SK-N-SH (cell line): ENCODE measurements at regions not wholly inside any gene's neighbourhood (a gene's known extent, or its start where the extent isn't known, plus 50 kb on each side); places are given as distances from the start of the nearest gene placed in this dataset.

Experiments
- CTCF ChIA-PET: fragments of 300-600, 350-600 bp; formaldehyde crosslinking; extraction: SDS; loops from one replicate; lab custom pipeline; 2021; lab: Yijun Ruan, JAX
- POLR2A ChIA-PET: fragments of 350-600 bp; sonication (Branson Sonifier 250); formaldehyde crosslinking; extraction: SDS; loops from one replicate; lab custom pipeline; 2020; ENCODE audit warnings: antibody characterized with exemption, inconsistent platforms; lab: Yijun Ruan, JAX
- DNase-seq: peaks from one replicate; pipeline ENCODE4 v3.0.0; 2012
- H2AFZ ChIP-seq: fragments of 200-600 bp; sonication (generic); 2 replicates; pipeline ENCODE4 v1.8.1; 2016; ENCODE audit warnings: antibody characterized with exemption, mild to moderate bottlenecking, low read depth
- H3F3A ChIP-seq: fragments of 200-600 bp; sonication (generic); replicated peaks from 2 replicates; pipeline ENCODE3; 2016; ENCODE audit warnings: antibody characterized with exemption, mild to moderate bottlenecking; ENCODE audit not compliant: insufficient read depth
- H3K27ac ChIP-seq, 2 experiments: fragments of 200-500 bp in 1 of 2; fragments of 200-600 bp in 1 of 2; sonication (Bioruptor generic) in 1 of 2; sonication (generic), shearing (Covaris generic) in 1 of 2; 2 replicates each; pipeline versions ENCODE4 v1.5.1 to v1.6.1; 2014 to 2016; ENCODE audit warnings: low read depth in 2 of 2, inconsistent platforms in 1 of 2, low read length in 1 of 2, mild to moderate bottlenecking in 1 of 2, mixed read lengths in 1 of 2
- H3K27me3 ChIP-seq: fragments of 200-600 bp; sonication (generic), shearing (Covaris generic); 2 replicates; pipeline ENCODE4 v1.6.1; 2016; ENCODE audit warnings: mixed run types; ENCODE audit not compliant: insufficient read depth
- H3K36me3 ChIP-seq, 2 experiments: fragments of 200-500 bp in 1 of 2; fragments of 200-600 bp in 1 of 2; sonication (Bioruptor generic) in 1 of 2; sonication (generic) in 1 of 2; replicated peaks in 1 of 2; 2 replicates each; pipeline versions ENCODE3 to v1.5.1; 2014 to 2016; ENCODE audit warnings: low read length in 1 of 2, mild to moderate bottlenecking in 1 of 2; ENCODE audit not compliant: insufficient read depth in 2 of 2, control insufficient read depth in 1 of 2
- H3K4me1 ChIP-seq, 2 experiments: fragments of 200-500 bp in 1 of 2; fragments of 200-600 bp in 1 of 2; sonication (Bioruptor generic) in 1 of 2; sonication (generic), shearing (Covaris generic) in 1 of 2; 2 replicates each; pipeline versions ENCODE4 v1.5.1 to v1.6.1; 2014 to 2016; ENCODE audit warnings: low read depth in 1 of 2, low read length in 1 of 2, mixed run types in 1 of 2; ENCODE audit not compliant: insufficient read depth in 2 of 2, control insufficient read depth in 1 of 2
- H3K4me2 ChIP-seq: fragments of 200-600 bp; sonication (generic), shearing (Covaris generic); 2 replicates; pipeline ENCODE4 v1.6.1; 2017; ENCODE audit warnings: mixed run types
- H3K4me3 ChIP-seq, 2 experiments: fragments of 200-500 bp in 1 of 2; fragments of 200-600 bp in 1 of 2; sonication (Bioruptor generic) in 1 of 2; sonication (generic), shearing (Covaris generic) in 1 of 2; 2 replicates each; pipeline versions ENCODE4 v1.5.1 to v1.8.1; 2014 to 2016; ENCODE audit warnings: low read depth in 2 of 2, inconsistent platforms in 1 of 2, low read length in 1 of 2, mild to moderate bottlenecking in 1 of 2, mixed read lengths in 1 of 2, moderate library complexity in 1 of 2
- H3K79me2 ChIP-seq: fragments of 200-600 bp; sonication (generic); 2 replicates; pipeline ENCODE4 v1.8.1; 2017; ENCODE audit warnings: mild to moderate bottlenecking; ENCODE audit not compliant: insufficient read depth
- H3K9ac ChIP-seq: fragments of 200-600 bp; sonication (generic); 2 replicates; pipeline ENCODE4 v1.6.1; 2017; ENCODE audit warnings: mixed run types
- H3K9me2 ChIP-seq: fragments of 200-600 bp; sonication (generic); 2 replicates; pipeline ENCODE4 v1.6.1; 2017; ENCODE audit warnings: mixed run types
- H3K9me3 ChIP-seq: fragments of 200-600 bp; sonication (generic); 2 replicates; pipeline ENCODE4 v1.6.1; 2017; ENCODE audit warnings: mixed run types, mild to moderate bottlenecking, moderate library complexity
- H4K20me1 ChIP-seq: fragments of 200-600 bp; sonication (generic); 2 replicates; pipeline ENCODE4 v1.6.1; 2017; ENCODE audit warnings: mild to moderate bottlenecking, mixed run types; ENCODE audit not compliant: insufficient read depth
- EP300 ChIP-seq, 2 experiments: IDR thresholded peaks; 2 replicates each; pipeline versions ENCODE4 v1.4.0 to v1.6.1; 2012; ENCODE audit warnings: borderline replicate concordance in 1 of 2, low read depth in 1 of 2, low read length in 1 of 2
- EZH2phosphoT487 ChIP-seq: fragments of 200-600 bp; sonication (generic); IDR thresholded peaks from 2 replicates; pipeline ENCODE4 v1.6.1; 2017; ENCODE audit warnings: low read depth, mixed run types, mild to moderate bottlenecking, antibody characterized with exemption, moderate library complexity, borderline replicate concordance
- FOSL2 ChIP-seq: IDR thresholded peaks from 2 replicates; pipeline ENCODE4 v1.4.0; 2012; ENCODE audit warnings: low read depth, mild to moderate bottlenecking, moderate library complexity, borderline replicate concordance
- FOXJ3 ChIP-seq: sonication (generic); formaldehyde crosslinking; IDR thresholded peaks from 2 replicates; pipeline ENCODE4 v1.5.1; 2020; ENCODE audit warnings: mild to moderate bottlenecking, missing genetic modification reagents
- FOXM1 ChIP-seq: IDR thresholded peaks from 2 replicates; pipeline ENCODE4 v1.4.0; 2012; ENCODE audit warnings: low read depth, mild to moderate bottlenecking
- GABPA ChIP-seq: IDR thresholded peaks from 2 replicates; pipeline ENCODE4 v1.4.0; 2012; ENCODE audit warnings: low read depth, mild to moderate bottlenecking
- GATA2 ChIP-seq: sonication (generic); formaldehyde crosslinking; IDR thresholded peaks from 2 replicates; pipeline ENCODE4 v1.5.0; 2020; ENCODE audit warnings: mild to moderate bottlenecking, missing genetic modification reagents
- MEF2A ChIP-seq: IDR thresholded peaks from 2 replicates; pipeline ENCODE4 v1.4.0; 2012; ENCODE audit warnings: low read depth, borderline replicate concordance
- NFIC ChIP-seq: IDR thresholded peaks from 2 replicates; pipeline ENCODE4 v1.4.0; 2012; ENCODE audit warnings: borderline replicate concordance
- NRF1 ChIP-seq: IDR thresholded peaks from 2 replicates; pipeline ENCODE4 v1.6.1; 2012; ENCODE audit warnings: low read depth, mild to moderate bottlenecking, low read length
- POLR2AphosphoS5 ChIP-seq: IDR thresholded peaks from 2 replicates; pipeline ENCODE4 v1.6.1; 2012; ENCODE audit warnings: low read depth, low read length
- RCOR1 ChIP-seq: fragments of 150-350 bp; IDR thresholded peaks from 2 replicates; pipeline ENCODE4 v1.6.1; 2017; ENCODE audit warnings: antibody characterized with exemption, low read length
- RFX5 ChIP-seq: IDR thresholded peaks from 2 replicates; pipeline ENCODE4 v1.6.1; 2012; ENCODE audit warnings: mild to moderate bottlenecking, improper control_type of control experiment, low read length
- RXRA ChIP-seq: IDR thresholded peaks from 2 replicates; pipeline ENCODE4 v1.4.0; 2012; ENCODE audit warnings: low read depth, mild to moderate bottlenecking, borderline replicate concordance
- SIN3A ChIP-seq: IDR thresholded peaks from 2 replicates; pipeline ENCODE4 v1.6.1; 2012; ENCODE audit warnings: low read depth, mild to moderate bottlenecking, low read length, moderate library complexity, borderline replicate concordance
- SMC3 ChIP-seq: IDR thresholded peaks from 2 replicates; pipeline ENCODE4 v1.6.1; 2012; ENCODE audit warnings: low read depth, low read length, improper control_type of control experiment
- TAF1 ChIP-seq: IDR thresholded peaks from 2 replicates; pipeline ENCODE4 v1.6.1; 2012; ENCODE audit warnings: low read depth, mild to moderate bottlenecking, low read length, moderate library complexity, borderline replicate concordance
- TCF12 ChIP-seq: IDR thresholded peaks from 2 replicates; pipeline ENCODE4 v1.4.0; 2012
- whole genome bisulfite sequencing: methylation state at CpG from one replicate; pipeline ENCODE4 v1.1.6; 2017; ENCODE audit warnings: low lambda C conversion rate; 5-methylcytosine and 5-hydroxymethylcytosine counted together
- TF ChIP-seq, protein P1 (sequence below): fragments of 200-600 bp; sonication (generic); IDR thresholded peaks from 2 replicates; pipeline ENCODE4 v1.6.1; 2017; ENCODE audit warnings: antibody characterized with exemption, mild to moderate bottlenecking, moderate library complexity
- TF ChIP-seq, protein P2 (sequence below): fragments of 150-350 bp; IDR thresholded peaks from 2 replicates; pipeline ENCODE4 v1.6.1; 2017; ENCODE audit warnings: antibody characterized with exemption, low read length, low read depth, borderline replicate concordance
- TF ChIP-seq, protein P3 (sequence below): IDR thresholded peaks from 2 replicates; pipeline ENCODE4; 2012
- TF ChIP-seq, protein P4 (sequence below): fragments of 150-350 bp; IDR thresholded peaks from 2 replicates; pipeline ENCODE4 v1.6.1; 2016; ENCODE audit warnings: mild to moderate bottlenecking, low read depth, low read length
- TF ChIP-seq, protein P5 (sequence below): IDR thresholded peaks from 2 replicates; pipeline ENCODE4 v1.4.0; 2012; ENCODE audit warnings: low read depth

DNA sequence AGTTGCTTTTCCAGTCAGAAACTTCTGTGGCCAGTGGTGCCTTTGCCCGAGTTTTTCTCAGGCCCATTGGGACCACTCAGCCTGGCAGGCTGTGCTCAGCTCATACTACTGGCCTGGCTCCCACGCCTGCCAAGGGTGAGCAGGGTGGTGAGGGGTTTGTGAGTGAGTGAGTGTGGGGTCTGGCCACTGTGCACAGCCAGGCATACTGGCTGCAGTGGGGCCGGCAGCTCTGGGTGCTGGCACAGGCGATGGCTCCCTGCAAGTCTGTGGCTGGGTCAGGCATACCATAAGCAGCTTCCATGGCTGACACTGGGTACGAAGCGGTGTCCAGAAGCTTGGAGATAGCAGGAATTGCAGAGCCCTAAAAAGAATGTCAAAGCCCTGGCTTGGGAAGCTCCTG is 161.0 kb downstream of the SLITRK6 start:
- WGBS, result 84% methylated on average over 3 of the region's 6 CpGs
- H3K27ac ChIP-seq, result no peak overlapping the region
- no peak overlapping the region for H3K9ac ChIP-seq
- no peaks in the 10 kb centered on the region for H3F3A ChIP-seq
- H3K79me2 ChIP-seq, result no peaks in the 10 kb centered on the region
- no peaks in the 10 kb centered on the region for H3K9me2 ChIP-seq
- H3K36me3 ChIP-seq, result no peaks in the 10 kb centered on the region
- H3K4me2 ChIP-seq, result no peak overlapping the region
- no peaks in the 10 kb centered on the region for H3K27me3 ChIP-seq
- no peak for DNase-seq
- H3K4me3 ChIP-seq, result no peak overlapping the region
- CTCF ChIA-PET, result no interaction called here
- TF ChIP-seq NRF1 (no peak), FOXJ3 (CRISPR knock-in tag) (no peak), FOXM1 (no peak), FOSL2 (no peak), RCOR1 (no peak), TCF12 (no peak)
- POLR2A ChIA-PET, result no interaction called here
- no peaks in the 10 kb centered on the region; the same call in 1 of the 2 replicates for H3K9me3 ChIP-seq
- no peaks in the 10 kb centered on the region for H4K20me1 ChIP-seq
- H2AFZ ChIP-seq, result no peak overlapping the region
- no peaks in the 10 kb centered on the region for H3K4me1 ChIP-seq

DNA sequence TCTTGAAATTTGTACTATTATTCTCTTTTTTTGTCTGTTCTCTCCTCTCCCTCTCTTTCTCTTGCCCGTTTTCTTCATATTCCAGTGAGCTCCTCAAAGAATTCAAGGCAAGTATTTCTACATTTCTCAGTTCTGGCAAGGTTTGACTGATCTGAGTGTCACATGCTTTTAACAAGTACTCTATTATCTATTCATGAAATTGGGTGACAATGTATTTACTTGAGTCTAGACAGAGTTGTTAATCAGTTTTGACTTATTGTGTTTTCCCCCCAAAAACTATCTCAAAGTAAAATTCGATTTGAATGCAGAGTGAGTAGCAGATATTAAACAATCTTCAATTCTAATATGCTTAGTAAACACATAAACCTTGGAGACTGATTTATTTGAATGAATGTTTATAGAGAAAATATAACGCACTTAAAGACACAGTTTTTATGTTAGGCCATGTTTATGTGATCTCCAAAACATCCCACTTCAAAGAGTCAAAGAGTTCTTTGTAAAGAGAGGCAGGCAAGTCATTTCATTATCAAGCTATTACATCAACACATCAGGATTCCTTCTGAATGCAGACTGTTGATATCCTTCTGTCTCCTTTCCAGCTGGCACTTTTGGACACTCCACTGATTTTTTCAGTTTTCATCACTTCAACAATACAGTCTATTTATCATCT is 166.6 kb downstream of the SLITRK6 start:
- Histone ChIP-seq H3K36me3 (no peaks in the 10 kb centered on the region), H3K27ac (no peak overlapping the region), H4K20me1 (no peaks in the 10 kb centered on the region), H3K4me2 (no peak overlapping the region), H3K79me2 (no peaks in the 10 kb centered on the region), H2AFZ (no peak overlapping the region), H3K9ac (no peak overlapping the region), H3F3A (no peaks in the 10 kb centered on the region), H3K27me3 (no peaks in the 10 kb centered on the region), H3K9me3 (no peaks in the 10 kb centered on the region; the same call in 1 of the 2 replicates), H3K4me3 (no peak overlapping the region), H3K4me1 (no peaks in the 10 kb centered on the region), H3K9me2 (no peaks in the 10 kb centered on the region)
- no peak for DNase-seq
- 69% methylated on average over 3 of the region's 3 CpGs for WGBS
- TF ChIP-seq SMC3, result no peak
- TF ChIP-seq GABPA, result no peak
- TF ChIP-seq TCF12, result no peak
- TF ChIP-seq SIN3A, result no peak
- no peak for TF ChIP-seq MEF2A
- TF ChIP-seq, protein P1, sequence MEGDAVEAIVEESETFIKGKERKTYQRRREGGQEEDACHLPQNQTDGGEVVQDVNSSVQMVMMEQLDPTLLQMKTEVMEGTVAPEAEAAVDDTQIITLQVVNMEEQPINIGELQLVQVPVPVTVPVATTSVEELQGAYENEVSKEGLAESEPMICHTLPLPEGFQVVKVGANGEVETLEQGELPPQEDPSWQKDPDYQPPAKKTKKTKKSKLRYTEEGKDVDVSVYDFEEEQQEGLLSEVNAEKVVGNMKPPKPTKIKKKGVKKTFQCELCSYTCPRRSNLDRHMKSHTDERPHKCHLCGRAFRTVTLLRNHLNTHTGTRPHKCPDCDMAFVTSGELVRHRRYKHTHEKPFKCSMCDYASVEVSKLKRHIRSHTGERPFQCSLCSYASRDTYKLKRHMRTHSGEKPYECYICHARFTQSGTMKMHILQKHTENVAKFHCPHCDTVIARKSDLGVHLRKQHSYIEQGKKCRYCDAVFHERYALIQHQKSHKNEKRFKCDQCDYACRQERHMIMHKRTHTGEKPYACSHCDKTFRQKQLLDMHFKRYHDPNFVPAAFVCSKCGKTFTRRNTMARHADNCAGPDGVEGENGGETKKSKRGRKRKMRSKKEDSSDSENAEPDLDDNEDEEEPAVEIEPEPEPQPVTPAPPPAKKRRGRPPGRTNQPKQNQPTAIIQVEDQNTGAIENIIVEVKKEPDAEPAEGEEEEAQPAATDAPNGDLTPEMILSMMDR, result no peak
- TF ChIP-seq GATA2 (CRISPR knock-in tag), result no peak
- TF ChIP-seq, protein P2, sequence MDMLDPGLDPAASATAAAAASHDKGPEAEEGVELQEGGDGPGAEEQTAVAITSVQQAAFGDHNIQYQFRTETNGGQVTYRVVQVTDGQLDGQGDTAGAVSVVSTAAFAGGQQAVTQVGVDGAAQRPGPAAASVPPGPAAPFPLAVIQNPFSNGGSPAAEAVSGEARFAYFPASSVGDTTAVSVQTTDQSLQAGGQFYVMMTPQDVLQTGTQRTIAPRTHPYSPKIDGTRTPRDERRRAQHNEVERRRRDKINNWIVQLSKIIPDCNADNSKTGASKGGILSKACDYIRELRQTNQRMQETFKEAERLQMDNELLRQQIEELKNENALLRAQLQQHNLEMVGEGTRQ, result no peak
- TF ChIP-seq, protein P3, sequence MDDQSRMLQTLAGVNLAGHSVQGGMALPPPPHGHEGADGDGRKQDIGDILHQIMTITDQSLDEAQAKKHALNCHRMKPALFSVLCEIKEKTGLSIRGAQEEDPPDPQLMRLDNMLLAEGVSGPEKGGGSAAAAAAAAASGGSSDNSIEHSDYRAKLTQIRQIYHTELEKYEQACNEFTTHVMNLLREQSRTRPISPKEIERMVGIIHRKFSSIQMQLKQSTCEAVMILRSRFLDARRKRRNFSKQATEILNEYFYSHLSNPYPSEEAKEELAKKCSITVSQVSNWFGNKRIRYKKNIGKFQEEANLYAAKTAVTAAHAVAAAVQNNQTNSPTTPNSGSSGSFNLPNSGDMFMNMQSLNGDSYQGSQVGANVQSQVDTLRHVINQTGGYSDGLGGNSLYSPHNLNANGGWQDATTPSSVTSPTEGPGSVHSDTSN, result no peak
- TF ChIP-seq POLR2AphosphoS5, result no peak
- TF ChIP-seq TAF1, result no peak
- TF ChIP-seq RXRA, result no peak
- TF ChIP-seq, protein P4, sequence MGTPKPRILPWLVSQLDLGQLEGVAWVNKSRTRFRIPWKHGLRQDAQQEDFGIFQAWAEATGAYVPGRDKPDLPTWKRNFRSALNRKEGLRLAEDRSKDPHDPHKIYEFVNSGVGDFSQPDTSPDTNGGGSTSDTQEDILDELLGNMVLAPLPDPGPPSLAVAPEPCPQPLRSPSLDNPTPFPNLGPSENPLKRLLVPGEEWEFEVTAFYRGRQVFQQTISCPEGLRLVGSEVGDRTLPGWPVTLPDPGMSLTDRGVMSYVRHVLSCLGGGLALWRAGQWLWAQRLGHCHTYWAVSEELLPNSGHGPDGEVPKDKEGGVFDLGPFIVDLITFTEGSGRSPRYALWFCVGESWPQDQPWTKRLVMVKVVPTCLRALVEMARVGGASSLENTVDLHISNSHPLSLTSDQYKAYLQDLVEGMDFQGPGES, result no peak
- TF ChIP-seq RFX5, result no peak
- TF ChIP-seq NRF1, result no peak
- TF ChIP-seq EZH2phosphoT487, result no peak
- TF ChIP-seq, protein P5, sequence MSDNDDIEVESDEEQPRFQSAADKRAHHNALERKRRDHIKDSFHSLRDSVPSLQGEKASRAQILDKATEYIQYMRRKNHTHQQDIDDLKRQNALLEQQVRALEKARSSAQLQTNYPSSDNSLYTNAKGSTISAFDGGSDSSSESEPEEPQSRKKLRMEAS, result no peak
- TF ChIP-seq NFIC, result no peak
- no peak for TF ChIP-seq RCOR1
- TF ChIP-seq EP300 (IDR thresholded peaks at IDR 0.05; ENCODE audit: borderline replicate concordance in 1 of 2, low read depth in 1 of 2, low read length in 1 of 2), result no peak
- ChIA-PET CTCF (interaction anchor here (0.6 kb wide), 1 partner anchor 13 kb away, joined by 3 read pairs; no protein-coding TSS in a partner anchor), POLR2A (no interaction called here)
